Skin epidermis (tissue), 12 donors: ENCODE measurements at regions not wholly inside any gene's neighbourhood (a gene's known extent, or its start where the extent isn't known, plus 50 kb on each side); places are given as distances from the start of the nearest gene placed in this dataset.
"Not testable (repeated sequence)": the region's sequence is repeated elsewhere in the genome, so short reads cannot be mapped to it uniquely, and the experiment has no call there.

ENCODE experiments used
- H3K27ac ChIP-seq, 21 experiments: fragments of 200-600 bp; sonication (generic) in 11 of 21; one replicate each; pipeline ENCODE4 v1.5.0; 2020; ENCODE audit warnings: mild to moderate bottlenecking in 3 of 21, inconsistent platforms in 2 of 21, moderate library complexity in 2 of 21
- H3K4me3 ChIP-seq, 7 experiments: fragments of 200-600 bp; sonication (generic) in 2 of 7; one replicate each; pipeline ENCODE4 v1.5.0; 2020; ENCODE audit warnings: inconsistent platforms in 2 of 7, mild to moderate bottlenecking in 2 of 7, moderate library complexity in 1 of 7

DNA sequence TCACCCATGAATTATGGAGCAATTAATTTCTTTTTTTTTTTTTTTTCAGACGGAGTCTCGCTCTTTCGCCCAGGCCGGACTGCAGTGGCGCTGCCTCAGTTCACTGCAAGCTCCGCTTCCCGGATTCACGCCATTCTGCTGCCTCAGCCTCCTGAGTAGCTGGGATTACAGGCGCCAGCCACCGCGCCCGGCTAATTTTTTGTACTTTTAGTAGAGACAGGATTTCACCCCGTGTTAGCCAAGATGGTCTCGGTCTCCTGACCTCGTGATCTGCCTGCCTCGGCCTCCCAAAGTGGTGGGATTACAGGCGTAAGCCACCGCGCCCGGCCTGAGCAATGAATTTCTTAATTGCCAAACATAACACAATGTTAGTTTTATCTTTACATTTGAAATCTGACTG, 1261.2 kb downstream of the CDH11 start:
- H3K4me3 ChIP-seq, H3K27ac ChIP-seq: not testable (repeated sequence)

DNA sequence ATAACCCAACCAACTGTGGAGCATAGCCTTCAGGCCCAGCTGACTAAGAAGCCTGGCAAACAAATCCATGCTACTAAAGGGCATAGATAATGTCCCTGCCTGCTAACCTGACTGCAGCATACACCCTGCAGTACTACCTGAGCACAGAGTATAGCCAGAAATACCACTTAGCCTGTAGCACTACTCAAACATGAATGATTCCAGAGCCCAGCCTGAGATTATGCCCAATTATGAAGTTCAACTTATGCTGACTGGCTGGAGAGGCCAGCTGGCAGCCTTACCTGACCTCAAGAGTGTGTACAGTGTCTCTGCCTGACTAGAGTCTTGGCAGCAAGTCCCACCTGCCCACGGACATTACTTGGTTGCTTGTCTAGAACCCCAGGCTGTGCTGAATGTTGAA, 1265.3 kb downstream of the CDH11 start:
- Histone ChIP-seq H3K4me3 (no peak overlapping the region), H3K27ac (no peak overlapping the region)

DNA sequence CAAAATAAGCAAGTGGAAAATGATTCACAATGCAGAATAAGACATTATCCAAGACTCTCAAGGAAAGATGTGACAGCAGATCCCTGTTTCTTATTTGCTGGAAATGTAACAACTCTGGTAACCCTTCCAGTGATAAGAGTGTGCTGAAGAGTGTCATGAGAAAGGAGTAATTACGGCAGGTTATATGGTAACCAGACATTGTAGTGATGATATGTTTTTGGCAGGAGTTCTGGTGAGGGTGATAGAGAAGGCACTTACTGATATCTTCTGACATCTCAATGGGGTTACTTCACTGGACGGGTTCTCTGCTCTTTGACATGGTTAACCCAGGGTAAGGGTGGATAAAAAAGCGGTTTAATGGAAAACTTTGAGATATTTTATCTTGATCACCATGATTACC, 1270.9 kb downstream of the CDH11 start:
- Histone ChIP-seq H3K4me3 (no peak overlapping the region), H3K27ac (no peak overlapping the region)

DNA sequence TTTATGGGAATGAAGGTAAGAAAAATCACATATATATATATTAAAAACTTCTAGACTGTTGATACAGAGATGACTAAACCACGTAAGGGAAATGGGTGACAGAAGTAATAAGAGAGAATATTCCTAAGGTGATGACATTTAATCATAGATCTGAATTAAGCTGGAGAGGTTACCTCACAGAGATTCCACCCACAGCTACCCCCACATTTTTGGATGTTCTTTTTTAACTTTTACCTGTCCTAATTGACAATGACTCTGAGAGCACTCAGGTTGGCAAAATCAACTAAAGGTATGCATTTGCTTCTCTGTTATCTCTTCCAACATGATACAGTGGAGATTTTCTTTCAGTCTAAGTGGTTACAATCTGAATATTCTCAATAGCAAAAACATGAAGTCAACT, 1280.6 kb downstream of the CDH11 start:
- no peak overlapping the region for H3K27ac ChIP-seq
- H3K4me3 ChIP-seq = no peak overlapping the region

DNA sequence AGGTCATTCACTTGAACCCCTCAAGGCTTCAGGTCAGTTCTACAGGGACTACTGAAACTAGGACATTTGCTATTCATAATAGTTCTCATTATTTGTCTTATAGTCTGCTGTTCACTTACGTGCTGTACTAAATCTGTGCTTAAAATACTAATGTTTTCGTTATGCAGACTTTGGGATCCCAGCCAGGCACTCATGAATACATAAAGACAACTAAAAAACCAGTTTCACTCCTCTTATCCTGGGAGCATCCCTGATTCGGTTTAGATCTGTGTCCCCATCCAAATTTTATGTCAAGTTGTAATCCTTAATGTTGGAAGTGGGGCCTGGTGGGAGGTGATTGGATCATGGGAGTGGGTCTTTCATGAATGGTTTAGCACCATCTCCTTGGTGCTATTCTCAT, 1291.8 kb downstream of the CDH11 start:
- Histone ChIP-seq H3K27ac (no peak overlapping the region), H3K4me3 (no peak overlapping the region)

DNA sequence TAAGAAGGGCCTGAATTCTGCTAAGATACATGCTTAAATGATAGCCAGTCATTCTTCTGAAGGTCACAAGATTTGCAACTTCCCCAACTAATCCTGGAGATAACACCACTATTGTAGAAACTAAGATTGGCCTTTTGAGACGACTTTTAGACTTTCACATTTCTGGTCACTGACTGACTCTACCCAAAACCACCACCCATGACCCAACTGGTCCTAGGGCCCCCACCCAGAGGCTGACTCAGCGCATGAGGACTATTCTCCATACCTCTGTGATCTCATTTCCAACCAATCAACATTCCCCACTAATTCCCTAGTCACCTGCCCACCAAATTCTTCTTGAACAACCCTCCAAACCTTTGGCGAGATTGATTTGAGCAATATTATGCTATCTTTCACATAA, 1299.0 kb downstream of the CDH11 start:
- Histone ChIP-seq H3K27ac (no peak overlapping the region), H3K4me3 (no peak overlapping the region)

DNA sequence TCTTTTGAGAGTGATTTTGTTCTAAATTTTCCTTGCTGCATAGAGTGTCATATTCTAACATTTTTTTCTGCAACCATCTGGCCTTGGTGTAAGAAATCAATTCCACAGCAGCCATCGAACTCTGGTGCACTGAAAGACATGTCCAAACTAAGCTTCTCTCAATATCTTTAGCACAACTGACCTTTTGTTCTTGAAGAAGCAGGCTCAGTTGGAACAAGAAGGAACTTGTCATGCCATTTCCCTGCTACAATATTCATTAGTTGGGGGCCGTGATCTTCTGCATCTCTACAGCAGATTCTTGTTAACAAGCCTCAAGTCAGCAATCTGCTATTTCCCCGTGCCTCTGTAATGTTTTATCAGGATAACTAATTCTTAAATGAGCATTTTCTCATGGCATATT, 1305.6 kb downstream of the CDH11 start:
- Histone ChIP-seq H3K4me3 (no peak overlapping the region), H3K27ac (no peak overlapping the region)

DNA sequence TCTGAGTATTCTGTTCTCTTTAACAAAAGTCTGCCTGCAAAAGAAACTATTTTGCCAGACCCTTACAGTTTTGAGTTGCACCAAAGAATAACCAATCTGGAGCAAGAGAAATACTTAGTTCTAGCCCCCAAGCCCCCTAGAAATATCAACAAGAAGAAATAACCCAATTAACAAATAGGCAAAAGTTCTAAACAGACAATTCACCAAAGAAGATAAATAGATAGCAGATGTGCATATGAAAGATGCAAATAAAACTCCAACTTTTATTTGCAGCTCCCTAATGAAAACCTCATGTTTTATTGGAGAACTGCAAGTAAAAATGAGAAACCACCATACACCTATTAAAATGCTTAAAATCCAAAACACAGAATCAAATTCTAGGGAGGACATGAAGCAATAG, 1308.0 kb downstream of the CDH11 start:
- Histone ChIP-seq H3K27ac (no peak overlapping the region), H3K4me3 (no peak overlapping the region)

DNA sequence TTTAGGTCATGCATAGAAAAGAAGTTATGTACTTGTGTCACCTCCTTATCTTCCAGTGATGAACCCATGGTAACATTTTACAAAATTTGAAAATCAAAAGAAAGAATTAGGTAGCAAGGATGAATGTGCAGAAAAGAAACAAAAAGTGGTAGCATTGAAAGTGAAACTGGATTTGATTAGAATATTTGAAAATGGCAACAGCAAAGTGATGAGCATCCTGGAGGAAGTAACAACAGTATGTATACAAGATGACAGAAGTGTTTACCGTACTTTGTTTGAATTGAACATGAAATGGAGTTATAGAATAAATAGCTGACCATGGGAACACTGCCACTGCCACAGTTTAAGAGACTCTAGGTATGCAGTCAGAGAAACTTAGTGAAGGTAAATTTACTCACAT, 1313.1 kb downstream of the CDH11 start:
- Histone ChIP-seq H3K4me3 (no peak overlapping the region), H3K27ac (no peak overlapping the region)

DNA sequence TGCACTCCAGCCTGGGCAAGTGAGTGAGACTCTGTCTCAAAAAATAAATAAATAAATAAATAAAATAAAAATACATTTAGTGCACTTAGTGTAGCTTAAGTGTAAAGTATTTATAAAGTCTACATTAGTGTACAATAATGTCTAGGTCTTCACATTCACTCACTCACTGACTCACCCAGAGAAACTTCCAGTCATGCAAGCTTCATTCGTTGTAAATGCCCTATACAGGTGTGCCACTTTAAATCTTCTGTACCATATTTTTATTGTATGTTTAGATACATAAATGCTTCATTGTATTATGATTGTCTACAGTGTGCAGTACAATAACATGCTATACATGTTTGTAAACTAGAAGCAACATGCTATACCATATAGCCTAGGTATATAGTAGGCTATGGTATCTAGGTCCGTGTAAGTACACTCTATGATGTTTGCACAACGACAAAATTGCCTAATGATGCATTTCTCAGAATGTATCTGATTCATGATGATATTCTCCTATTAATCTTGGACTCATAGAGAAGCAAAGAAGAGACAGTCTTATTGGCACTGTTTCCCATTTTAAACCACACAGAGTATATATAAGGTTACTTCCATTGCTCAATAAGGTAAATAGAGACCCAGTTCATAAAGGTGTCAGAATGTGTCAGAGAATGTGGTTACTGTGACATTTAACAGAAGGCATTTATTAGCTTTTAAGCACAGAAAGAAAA, 1314.9 kb downstream of the CDH11 start:
- no peak overlapping the region for H3K27ac ChIP-seq

DNA sequence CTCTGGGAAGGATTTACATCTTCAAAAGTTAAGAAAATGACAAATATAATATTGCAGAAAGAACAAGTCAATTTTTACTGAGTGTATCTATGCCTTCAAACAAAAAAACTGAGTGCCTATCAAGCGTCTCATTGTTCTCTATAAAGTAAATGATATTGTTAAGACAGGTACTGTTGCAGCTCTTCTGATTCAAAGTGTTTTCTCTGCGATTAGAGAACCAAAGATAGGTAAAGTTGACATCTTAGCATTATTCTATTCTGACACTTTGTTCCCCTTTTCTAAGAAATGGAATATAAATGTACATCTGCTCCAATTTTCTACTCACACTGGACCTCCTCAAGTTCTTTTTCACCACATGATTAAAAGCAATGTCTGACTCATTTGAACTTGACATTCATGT, 1317.7 kb downstream of the CDH11 start:
- no peak overlapping the region for H3K4me3 ChIP-seq
- H3K27ac ChIP-seq = no peak overlapping the region

More for the DNA sequence above, 1314.9 kb downstream of the CDH11 start:
- no peak overlapping the region for H3K4me3 ChIP-seq

DNA sequence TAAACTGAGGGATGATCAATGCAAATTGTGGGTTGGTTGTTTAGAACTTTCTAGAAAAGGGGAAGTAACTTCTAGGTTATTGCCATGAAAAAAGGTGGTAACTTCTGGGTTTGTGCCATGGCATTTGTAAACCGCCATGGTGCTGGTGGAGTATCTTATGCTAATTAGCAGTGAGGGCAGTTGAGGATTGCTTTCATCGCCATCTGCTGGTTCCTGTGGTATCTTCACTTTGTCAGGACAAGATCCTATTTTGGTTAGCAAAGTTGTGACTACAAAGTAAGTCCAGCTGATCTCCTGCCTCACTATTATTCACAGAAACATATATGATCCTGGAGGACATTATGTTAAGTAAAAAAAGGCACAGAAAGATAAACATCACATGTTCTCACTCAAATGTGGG, 1332.3 kb downstream of the CDH11 start:
- no peak overlapping the region for H3K4me3 ChIP-seq

DNA sequence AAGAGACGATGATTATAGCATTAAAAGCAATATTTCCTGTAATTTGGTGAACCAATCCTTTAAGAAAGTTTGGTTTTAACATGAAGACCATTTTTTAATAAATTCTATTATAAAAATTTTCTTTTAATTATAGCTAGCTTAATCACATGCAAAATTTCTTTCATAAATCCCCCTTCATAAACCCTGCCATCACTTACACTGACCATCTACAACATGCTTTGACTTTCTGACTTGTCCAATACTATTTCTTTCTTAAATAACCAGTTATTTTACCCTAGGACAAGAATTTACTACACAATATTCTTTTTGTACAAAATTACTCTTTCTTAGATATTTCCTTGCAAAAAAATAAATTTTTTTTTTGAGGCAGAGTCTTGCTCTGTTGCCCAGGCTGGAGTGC, 1334.8 kb downstream of the CDH11 start:
- H3K4me3 ChIP-seq = no peak overlapping the region
- H3K27ac ChIP-seq = no peak overlapping the region

More for the DNA sequence above, 1332.3 kb downstream of the CDH11 start:
- H3K27ac ChIP-seq = no peak overlapping the region

DNA sequence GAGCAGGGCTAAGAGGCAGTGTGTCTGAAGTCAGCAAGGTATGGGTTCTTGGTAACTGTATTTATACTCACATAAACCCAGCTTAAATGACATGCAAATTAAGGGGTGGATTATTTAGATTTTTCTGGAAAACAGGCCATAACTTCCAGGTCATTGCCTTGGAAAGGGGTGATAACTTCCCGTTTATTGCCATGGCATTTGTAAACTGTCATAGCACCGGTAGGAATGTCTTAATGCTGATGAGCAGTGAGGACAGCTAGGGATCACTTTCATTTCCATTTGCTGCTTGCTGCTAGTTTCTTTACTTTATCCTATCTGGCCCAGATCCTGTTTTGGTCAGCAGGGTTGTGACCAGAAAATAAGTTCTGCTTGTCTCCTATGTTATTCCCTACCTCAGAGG, 1336.7 kb downstream of the CDH11 start:
- no peak overlapping the region for H3K4me3 ChIP-seq
- H3K27ac ChIP-seq = no peak overlapping the region

DNA sequence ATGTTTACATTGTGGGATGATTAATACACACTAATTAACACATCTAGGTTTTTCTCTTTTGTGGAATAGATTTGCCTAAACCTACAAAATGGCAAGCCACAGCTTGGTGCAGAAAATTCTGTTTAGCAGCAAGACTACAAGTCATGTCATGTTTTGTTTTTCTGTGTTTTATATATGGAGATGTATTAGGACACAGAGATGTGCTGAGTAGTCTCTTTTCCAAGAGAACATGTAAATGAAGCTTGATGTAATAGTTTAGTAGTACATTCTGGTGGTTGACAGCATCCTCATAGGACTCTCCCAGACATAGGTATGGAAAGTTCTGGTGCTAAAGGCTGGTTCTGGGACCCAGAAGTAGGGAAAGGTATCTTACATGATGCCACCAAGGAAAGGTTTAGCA, 1345.4 kb downstream of the CDH11 start:
- Histone ChIP-seq H3K27ac (no peak overlapping the region), H3K4me3 (no peak overlapping the region)

DNA sequence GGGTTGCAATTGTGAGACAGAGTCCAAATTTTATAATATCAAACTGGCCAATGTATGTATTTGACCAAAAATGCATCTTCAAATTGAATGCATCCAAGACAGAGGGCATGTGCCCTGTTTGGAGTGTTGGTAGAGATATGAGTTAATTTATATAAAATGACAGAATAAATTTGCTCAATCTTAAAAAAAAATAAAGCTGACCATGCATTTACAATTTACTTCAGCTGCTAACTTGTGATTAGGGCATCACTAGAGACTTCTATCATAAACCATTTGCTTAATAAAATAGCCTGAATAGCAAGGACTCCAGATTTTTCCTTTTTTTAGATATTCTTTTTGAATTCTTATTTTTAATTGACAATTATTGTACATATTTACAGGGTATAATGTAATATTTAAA, 1345.8 kb downstream of the CDH11 start:
- Histone ChIP-seq H3K27ac (no peak overlapping the region), H3K4me3 (no peak overlapping the region)

DNA sequence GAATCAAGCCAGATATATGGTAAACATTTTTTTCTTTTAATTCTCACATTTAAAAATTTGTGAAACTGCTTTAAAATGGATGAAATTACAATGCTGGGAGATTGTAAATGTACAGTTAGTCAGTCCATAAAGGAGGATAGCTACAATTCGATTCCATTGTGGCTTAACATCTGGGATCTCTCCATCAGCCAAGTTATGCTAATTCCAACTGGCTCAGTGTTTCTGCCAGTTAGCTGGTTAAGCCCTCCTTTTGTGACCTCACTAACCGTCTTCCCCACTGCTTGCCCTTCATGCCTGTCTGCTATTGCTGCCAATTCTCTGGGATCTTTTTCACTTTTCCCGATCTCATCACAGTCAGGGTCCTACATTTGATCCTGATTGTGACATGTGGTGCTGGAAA, 1347.6 kb downstream of the CDH11 start:
- Histone ChIP-seq H3K4me3 (no peak overlapping the region), H3K27ac (no peak overlapping the region)

DNA sequence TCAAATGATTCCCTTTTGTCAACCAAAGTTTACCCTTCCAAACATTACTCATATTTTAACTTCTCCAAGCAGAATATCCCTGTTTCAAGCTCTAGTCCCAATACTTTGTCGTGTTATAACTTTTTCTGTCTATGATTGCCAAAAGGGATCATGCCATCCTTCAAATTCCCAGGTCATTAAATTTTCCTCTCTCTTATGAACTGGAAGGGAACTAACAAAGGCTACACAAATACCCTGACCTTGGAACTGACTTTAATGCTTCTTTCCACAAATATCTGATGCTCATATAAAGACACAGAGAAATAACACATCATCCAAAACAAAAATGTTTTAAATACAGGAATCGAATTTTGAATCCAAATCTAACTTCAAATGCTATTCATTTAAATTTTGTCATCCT, 1352.7 kb downstream of the CDH11 start:
- Histone ChIP-seq H3K27ac (no peak overlapping the region), H3K4me3 (no peak overlapping the region)

DNA sequence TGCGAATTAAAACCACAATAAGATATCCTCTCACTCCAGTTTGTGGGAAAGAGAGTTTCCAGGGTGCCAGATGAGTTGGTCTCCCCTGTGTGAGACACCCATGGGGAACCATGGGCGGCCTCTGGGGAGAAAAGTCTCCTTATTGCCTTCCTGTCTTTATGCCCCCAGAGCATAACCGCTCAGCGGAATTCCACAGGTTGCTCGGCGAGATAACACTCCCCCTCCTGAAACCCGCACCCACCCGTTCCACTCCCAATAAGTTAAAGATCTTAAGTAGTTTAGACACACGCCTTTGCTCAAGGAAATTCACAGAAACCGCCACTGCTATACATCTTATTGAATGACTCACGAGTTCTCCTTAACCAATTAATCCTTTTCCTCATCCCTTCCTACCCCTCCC, 1361.6 kb downstream of the CDH11 start:
- not testable (repeated sequence) for H3K27ac ChIP-seq, H3K4me3 ChIP-seq

DNA sequence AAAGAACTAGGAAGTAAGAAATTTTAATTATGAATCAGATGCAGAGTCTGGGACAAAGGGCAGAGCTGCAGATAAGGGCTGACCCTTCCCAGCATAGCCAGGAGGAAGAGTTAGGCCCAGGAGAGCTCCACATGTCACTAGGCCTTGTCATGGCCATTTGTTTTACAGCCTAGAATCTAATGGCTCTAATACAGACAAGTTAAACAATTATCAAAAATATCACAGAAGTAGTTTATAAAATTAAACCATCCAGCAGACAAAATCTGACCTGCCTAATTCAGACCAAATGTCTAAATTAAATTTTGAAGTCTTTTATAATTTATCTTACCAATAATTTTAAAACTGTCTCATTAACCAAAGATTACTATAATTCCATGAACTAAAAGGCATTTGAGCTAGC, 1369.5 kb downstream of the CDH11 start:
- Histone ChIP-seq H3K27ac (no peak overlapping the region), H3K4me3 (no peak overlapping the region)

DNA sequence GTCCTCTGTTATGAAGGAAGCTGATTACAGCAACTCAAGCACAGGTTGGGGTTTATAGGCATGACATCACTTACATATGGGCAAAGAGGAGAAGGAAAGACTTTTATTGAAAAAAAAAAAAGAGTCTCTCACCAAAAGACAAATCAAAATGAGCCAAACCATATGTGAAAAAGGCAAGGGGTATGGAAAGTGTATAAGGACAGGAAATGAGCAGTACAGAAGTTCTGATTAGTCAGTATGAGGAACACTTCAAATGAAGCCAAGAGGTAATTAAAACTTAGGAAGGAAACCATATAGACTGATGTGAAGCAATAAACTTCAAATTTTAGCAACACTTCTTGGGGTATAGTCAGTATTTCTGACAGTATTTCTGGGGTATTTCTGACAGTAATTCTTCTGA, 1372.6 kb downstream of the CDH11 start:
- Histone ChIP-seq H3K27ac (no peak overlapping the region), H3K4me3 (no peak overlapping the region)

DNA sequence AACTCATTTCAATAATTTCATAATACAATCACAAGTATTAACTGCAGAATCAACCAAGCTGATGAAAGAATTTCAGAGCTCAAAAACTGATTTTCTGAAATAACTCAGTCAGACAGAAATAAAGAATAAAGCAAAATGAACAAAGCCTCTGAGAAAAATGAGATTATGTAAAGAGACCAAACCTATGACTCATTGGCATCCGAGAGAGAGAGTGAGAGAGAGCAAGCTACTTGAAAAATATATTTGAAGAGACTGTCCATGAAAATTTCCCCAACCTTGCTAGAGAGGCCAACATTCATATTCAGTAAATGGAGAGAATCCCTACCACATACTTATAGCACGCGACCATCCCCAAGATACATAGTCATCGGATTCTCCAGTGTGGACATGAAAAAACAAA, 1376.4 kb downstream of the CDH11 start:
- no peak overlapping the region for H3K27ac ChIP-seq
- no peak overlapping the region for H3K4me3 ChIP-seq
